ENCODE measurements at regions not wholly inside any gene's neighbourhood (a gene's known extent, or its start where the extent isn't known, plus 50 kb on each side); places are given as distances from the start of the nearest gene placed in this dataset.

DNA sequence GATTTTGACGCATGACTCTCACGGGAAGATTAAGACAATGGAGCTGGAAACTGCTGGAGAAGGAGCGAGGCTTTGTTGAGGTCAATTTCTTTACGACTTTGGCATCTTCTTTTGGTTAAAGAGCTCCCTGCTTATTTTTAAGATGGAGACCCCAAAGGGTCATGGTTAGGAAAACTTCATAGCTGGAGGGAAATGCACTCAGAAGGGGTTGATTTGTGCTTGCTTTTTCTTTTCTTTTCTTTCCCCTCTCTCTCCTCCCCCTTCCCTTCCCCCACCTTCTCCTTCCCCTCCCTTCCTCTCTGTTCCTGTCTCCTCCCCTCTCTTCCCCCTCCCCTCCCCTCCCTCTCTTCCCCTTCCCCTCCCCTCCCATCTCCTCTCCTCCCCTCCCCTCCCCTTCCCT, 79.0 kb downstream of the TNP1 start:
- TF ChIP-seq, protein P1, sequence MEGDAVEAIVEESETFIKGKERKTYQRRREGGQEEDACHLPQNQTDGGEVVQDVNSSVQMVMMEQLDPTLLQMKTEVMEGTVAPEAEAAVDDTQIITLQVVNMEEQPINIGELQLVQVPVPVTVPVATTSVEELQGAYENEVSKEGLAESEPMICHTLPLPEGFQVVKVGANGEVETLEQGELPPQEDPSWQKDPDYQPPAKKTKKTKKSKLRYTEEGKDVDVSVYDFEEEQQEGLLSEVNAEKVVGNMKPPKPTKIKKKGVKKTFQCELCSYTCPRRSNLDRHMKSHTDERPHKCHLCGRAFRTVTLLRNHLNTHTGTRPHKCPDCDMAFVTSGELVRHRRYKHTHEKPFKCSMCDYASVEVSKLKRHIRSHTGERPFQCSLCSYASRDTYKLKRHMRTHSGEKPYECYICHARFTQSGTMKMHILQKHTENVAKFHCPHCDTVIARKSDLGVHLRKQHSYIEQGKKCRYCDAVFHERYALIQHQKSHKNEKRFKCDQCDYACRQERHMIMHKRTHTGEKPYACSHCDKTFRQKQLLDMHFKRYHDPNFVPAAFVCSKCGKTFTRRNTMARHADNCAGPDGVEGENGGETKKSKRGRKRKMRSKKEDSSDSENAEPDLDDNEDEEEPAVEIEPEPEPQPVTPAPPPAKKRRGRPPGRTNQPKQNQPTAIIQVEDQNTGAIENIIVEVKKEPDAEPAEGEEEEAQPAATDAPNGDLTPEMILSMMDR (IDR thresholded peaks at IDR 0.05; ENCODE audit: insufficient read depth, low read length): no peak
- TF ChIP-seq POLR2AphosphoS5 (IDR thresholded peaks at IDR 0.05; ENCODE audit: low read depth): no peak
- TF ChIP-seq, protein P2, sequence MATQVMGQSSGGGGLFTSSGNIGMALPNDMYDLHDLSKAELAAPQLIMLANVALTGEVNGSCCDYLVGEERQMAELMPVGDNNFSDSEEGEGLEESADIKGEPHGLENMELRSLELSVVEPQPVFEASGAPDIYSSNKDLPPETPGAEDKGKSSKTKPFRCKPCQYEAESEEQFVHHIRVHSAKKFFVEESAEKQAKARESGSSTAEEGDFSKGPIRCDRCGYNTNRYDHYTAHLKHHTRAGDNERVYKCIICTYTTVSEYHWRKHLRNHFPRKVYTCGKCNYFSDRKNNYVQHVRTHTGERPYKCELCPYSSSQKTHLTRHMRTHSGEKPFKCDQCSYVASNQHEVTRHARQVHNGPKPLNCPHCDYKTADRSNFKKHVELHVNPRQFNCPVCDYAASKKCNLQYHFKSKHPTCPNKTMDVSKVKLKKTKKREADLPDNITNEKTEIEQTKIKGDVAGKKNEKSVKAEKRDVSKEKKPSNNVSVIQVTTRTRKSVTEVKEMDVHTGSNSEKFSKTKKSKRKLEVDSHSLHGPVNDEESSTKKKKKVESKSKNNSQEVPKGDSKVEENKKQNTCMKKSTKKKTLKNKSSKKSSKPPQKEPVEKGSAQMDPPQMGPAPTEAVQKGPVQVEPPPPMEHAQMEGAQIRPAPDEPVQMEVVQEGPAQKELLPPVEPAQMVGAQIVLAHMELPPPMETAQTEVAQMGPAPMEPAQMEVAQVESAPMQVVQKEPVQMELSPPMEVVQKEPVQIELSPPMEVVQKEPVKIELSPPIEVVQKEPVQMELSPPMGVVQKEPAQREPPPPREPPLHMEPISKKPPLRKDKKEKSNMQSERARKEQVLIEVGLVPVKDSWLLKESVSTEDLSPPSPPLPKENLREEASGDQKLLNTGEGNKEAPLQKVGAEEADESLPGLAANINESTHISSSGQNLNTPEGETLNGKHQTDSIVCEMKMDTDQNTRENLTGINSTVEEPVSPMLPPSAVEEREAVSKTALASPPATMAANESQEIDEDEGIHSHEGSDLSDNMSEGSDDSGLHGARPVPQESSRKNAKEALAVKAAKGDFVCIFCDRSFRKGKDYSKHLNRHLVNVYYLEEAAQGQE (IDR thresholded peaks at IDR 0.05; ENCODE audit: insufficient replicate concordance, low read depth): no peak
- TF ChIP-seq GABPA (IDR thresholded peaks at IDR 0.05; ENCODE audit: low read depth): no peak
- no peak for TF ChIP-seq SPI1 (IDR thresholded peaks at IDR 0.05; ENCODE audit: borderline replicate concordance, low read depth)

All from HL-60 (cell line).